ENCODE measurements at regions not wholly inside any gene's neighbourhood (a gene's known extent, or its start where the extent isn't known, plus 50 kb on each side); places are given as distances from the start of the nearest gene placed in this dataset.
A peak's percentile ranks its signal among the peaks of the same experiment; 100 is the strongest.

DNA sequence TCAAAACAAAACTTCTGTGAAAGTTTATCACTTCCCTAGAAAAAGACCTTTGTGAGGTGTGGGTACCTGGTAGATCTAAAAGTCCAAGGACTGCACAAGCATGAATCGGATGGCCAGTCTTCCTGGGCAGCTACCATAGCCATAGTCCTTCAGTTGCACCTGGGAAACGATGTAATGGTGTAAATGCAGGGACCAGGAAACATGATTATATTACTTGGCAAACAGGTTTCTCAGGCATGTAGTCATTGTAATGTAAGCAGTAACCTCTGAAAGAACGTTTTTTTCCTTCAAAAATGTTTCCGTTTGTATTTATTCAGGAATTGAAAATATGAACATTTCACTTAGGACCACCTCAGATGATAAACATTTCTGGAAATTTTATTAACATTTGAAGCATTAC lies 433.4 kb downstream of the DTWD2 start:
- no peaks in the 10 kb centered on the region for H3K9me3 ChIP-seq (ENCODE audit: control insufficient read depth, low read depth, low read length)
- no peak for DNase-seq

More for the DNA sequence above, 433.4 kb downstream of the DTWD2 start:
- H2AK5ac ChIP-seq (ENCODE audit: insufficient read length, low read length): no peak overlapping the region
- Mint-ChIP-seq H3K4me3 (no peak overlapping the region), H3K36me3 (ENCODE audit: insufficient read depth in 1 of 3, low read depth in 3 of 3) (no peaks in the 10 kb centered on the region), H3K27ac (peak overlapping the region in 1 of 3 experiments; percentile 51; a peak in 1 of 7 replicates), H3K4me1 (peaks cover 6 to 8% of the 10 kb centered on the region in 2 experiments; a peak in 3 of 4 replicates), H3K27me3 (ENCODE audit: low read depth) (no peaks in the 10 kb centered on the region), H3K9me3 (no peaks in the 10 kb centered on the region)
- no peaks in the 10 kb centered on the region for H3K27me3 ChIP-seq (ENCODE audit: insufficient read depth, low read length)
- H3K79me1 ChIP-seq (ENCODE audit: insufficient read depth, low read depth, low read length, poor library complexity, severe bottlenecking): no peaks in the 10 kb centered on the region
- no peak overlapping the region for H2AFZ ChIP-seq (ENCODE audit: low read length)
- H3K27ac ChIP-seq (ENCODE audit: insufficient read length, low read depth, low read length): no peak overlapping the region
- WGBS (ENCODE audit: extremely low coverage, insufficient read length, low lambda C conversion rate): no CpG with 5 or more reads among the region's 4 CpGs
- no peak overlapping the region for H3K4me2 ChIP-seq (ENCODE audit: insufficient read depth, insufficient read length, low read length)
- H2BK20ac ChIP-seq (ENCODE audit: low read depth, low read length, poor library complexity, severe bottlenecking): no peak overlapping the region
- H3K23ac ChIP-seq (ENCODE audit: insufficient read length, low read depth, low read length): no peak overlapping the region
- H2BK120ac ChIP-seq (ENCODE audit: low read depth, low read length, poor library complexity, severe bottlenecking): no peak overlapping the region
- H3K4me1 ChIP-seq (ENCODE audit: insufficient read depth, low read length): no peaks in the 10 kb centered on the region
- no peak overlapping the region for H3K9ac ChIP-seq (ENCODE audit: extremely low read depth, insufficient read length, low read length)
- H2BK12ac ChIP-seq (ENCODE audit: insufficient read length, low read depth, low read length): no peak overlapping the region
- H3K18ac ChIP-seq (ENCODE audit: insufficient read length, low read depth, low read length): no peak overlapping the region
- no peaks in the 10 kb centered on the region for H4K20me1 ChIP-seq (ENCODE audit: control insufficient read depth, insufficient read depth, insufficient read length)
- H3K14ac ChIP-seq (ENCODE audit: insufficient read depth, low read length): no peak overlapping the region
- no peak overlapping the region for H4K91ac ChIP-seq (ENCODE audit: insufficient read length, low read depth, low read length)
- H2BK5ac ChIP-seq (ENCODE audit: insufficient read length, low read length): no peak overlapping the region
- H4K5ac ChIP-seq (ENCODE audit: insufficient read length, low read depth, low read length): no peak overlapping the region
- no peak overlapping the region for H3T11ph ChIP-seq (ENCODE audit: low read length)
- TF ChIP-seq, protein P1, sequence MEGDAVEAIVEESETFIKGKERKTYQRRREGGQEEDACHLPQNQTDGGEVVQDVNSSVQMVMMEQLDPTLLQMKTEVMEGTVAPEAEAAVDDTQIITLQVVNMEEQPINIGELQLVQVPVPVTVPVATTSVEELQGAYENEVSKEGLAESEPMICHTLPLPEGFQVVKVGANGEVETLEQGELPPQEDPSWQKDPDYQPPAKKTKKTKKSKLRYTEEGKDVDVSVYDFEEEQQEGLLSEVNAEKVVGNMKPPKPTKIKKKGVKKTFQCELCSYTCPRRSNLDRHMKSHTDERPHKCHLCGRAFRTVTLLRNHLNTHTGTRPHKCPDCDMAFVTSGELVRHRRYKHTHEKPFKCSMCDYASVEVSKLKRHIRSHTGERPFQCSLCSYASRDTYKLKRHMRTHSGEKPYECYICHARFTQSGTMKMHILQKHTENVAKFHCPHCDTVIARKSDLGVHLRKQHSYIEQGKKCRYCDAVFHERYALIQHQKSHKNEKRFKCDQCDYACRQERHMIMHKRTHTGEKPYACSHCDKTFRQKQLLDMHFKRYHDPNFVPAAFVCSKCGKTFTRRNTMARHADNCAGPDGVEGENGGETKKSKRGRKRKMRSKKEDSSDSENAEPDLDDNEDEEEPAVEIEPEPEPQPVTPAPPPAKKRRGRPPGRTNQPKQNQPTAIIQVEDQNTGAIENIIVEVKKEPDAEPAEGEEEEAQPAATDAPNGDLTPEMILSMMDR (conservative IDR thresholded peaks at IDR 0.05): no peak
- no peak overlapping the region for H3K4ac ChIP-seq (ENCODE audit: low read depth, low read length)
- H2BK15ac ChIP-seq (ENCODE audit: low read depth, low read length): no peak overlapping the region
- H4K8ac ChIP-seq (replicated peaks; ENCODE audit: insufficient read length, low read depth, low read length): no peak overlapping the region
- H3K56ac ChIP-seq (ENCODE audit: insufficient read length, low read depth, low read length): no peak overlapping the region
- H3K79me2 ChIP-seq (ENCODE audit: insufficient read depth, low read length): no peaks in the 10 kb centered on the region
- H3K23me2 ChIP-seq (ENCODE audit: insufficient read length, low read depth, low read length, poor library complexity, severe bottlenecking): no peaks in the 10 kb centered on the region
